ENCODE measurements at regions not wholly inside any gene's neighbourhood (a gene's known extent, or its start where the extent isn't known, plus 50 kb on each side); places are given as distances from the start of the nearest gene placed in this dataset.

GRCh38 chr1:4532656-4533055, 121.8 kb upstream of the AJAP1 start:
- TF ChIP-seq POLR2A (IDR thresholded peaks at IDR 0.05) (no peak), CTCF (IDR thresholded peaks at IDR 0.05) (no peak)
